NOMO-1 treated with DMSO at 0.1 percent for 48 hours (cell line): ENCODE measurements at regions not wholly inside any gene's neighbourhood (a gene's known extent, or its start where the extent isn't known, plus 50 kb on each side); places are given as distances from the start of the nearest gene placed in this dataset.
"Not testable (repeated sequence)": the region's sequence is repeated elsewhere in the genome, so short reads cannot be mapped to it uniquely, and the experiment has no call there.

Experiments
- DNase-seq: peaks from one replicate; lab custom pipeline; 2025; ENCODE audit not compliant: unreplicated experiment; lab: John Stamatoyannopoulos, UW

DNA sequence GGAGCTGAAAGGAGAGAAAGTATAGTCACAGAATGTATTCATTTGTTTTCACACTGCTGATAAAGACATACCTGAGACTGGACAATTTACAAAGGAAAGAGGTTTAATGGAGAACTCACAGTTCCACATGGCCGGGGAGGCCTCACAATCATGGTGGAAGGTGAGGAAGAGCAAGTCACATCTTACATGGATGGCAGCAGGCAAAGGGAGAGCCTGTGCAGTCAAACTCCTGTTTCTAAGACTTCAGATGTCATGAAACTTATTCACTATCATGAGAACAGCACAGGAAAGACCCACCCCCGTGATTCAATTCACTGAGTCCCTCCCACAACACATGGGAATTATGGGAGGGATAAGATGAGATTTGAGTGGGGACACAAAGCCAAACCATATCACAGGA lies 224.7 kb downstream of the LNPK start:
- not testable (repeated sequence) for DNase-seq

DNA sequence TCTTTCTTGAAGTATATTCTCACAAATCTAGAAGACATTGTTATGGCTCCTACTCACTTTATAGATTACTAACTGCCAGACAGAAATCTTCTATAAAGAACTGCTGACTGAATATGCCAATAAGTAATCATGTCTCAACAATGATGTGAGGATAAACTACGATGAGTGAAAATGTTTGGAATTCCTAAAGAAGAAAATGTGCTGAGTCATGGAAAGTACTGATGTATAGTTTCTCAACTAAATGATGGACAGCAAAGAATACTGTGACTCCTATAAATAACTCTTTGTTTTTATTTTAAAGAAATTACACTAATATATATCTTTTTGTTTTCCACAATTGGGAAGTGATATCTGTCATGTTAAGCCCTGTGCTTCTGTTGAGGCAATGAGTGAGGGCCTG lies 232.9 kb downstream of the LNPK start:
- DNase-seq = no peak

DNA sequence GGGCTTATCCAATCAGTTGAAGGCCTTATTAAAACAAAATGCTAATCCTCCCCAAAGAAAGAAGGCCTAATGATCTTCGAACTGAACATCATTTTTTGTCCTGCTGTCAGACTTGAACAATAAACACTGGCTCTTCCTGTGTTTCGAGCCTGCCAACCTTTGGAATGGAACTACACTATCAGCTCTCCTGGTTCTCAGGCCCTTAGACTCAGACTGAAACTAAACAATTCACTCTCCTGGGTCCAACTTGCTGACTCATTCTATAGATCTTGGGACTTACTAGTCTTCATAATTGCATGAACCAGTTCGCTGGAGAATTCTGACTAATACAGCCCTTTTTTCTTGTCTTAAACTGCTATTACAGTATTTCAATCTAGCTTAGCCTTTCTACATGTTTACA lies 235.2 kb downstream of the LNPK start:
- no peak for DNase-seq

DNA sequence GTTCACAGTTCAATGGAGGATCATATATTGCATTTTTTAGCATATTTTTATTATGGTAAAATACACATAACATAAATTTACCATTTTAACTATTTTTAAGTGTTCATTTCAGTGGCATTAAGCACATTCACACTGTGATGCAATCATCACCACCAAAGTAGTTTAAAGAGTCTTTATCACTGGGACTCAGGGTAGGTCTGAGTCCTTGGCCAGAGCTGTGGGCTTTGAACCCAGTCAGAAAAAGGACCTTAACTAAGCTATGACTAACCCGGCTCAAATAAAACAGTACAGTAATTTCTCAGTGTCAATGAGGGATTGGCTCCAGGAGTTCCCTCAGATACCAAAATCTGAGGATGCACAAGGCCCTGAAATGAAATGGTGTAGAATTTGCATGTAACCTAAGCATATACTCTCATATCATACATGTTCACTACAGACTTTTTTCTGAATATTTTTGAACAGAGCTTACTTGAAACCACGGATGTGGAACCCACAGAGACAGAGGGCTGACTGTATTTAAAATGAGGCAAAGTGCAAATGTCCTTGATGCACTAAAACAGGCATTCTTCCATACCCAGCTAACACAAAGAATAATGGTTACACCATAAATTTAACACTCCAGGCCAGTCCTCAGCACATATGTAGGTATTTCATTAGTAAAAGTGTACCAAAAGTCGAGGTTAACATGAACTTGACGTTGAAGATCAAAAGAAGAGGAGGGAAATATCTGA lies 246.2 kb downstream of the LNPK start:
- no peak for DNase-seq

DNA sequence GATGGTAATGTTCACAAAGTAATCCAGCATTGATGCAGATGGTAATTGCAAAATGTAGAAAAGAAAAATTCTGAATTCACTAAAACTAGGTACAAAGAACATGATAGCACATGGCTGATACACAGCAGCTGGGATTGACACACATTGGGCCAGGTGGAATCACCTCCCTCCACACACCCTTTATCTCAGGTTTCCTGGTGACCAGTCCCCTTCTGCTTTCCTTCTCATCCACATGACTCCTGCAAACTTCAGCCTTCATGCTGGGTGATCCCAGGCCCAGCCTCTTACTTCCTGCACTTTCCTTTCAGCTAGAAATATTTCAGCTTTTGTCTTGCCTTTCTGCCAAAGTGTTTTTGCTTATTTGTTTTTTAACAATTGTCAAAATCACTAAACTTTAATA lies 246.9 kb downstream of the LNPK start:
- no peak for DNase-seq

DNA sequence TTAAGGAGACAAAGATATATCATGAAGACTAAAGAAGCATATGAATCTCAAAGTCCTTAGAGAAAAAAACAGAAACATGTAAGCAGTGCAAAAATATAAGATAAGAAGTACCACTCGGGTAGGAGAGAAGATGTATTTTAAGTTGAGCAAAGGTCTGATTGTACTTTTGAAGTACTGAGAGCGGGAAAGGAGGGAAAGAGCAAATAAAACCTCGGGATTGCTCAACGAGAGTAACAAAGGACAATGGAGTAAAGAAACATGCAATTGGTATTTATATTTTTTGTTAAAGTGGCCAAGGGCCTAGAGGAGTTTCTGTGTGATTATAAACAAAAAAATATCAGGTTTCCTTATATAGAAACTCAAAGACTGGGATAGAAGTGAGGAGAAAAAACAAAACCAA lies 251.9 kb downstream of the LNPK start:
- DNase-seq = no peak

DNA sequence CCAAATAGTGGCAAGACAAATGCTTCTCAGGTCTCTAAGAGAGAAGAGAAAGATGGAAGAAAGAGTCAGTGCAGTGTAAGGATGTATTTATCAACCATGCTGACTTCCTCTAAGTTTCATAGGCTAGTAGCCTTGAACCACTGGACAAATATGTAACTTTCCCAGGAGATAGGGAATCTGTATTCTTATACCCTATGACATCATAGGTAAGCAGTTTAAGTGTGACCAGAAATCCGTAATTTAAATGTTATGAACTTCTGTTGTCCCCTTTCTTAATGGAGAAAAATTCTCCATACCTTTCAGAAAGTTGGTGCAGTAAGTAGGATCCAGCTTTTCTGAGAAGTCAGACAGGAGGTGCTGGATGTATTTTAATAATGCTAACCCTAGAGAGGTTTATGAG lies 256.2 kb downstream of the LNPK start:
- no peak for DNase-seq

DNA sequence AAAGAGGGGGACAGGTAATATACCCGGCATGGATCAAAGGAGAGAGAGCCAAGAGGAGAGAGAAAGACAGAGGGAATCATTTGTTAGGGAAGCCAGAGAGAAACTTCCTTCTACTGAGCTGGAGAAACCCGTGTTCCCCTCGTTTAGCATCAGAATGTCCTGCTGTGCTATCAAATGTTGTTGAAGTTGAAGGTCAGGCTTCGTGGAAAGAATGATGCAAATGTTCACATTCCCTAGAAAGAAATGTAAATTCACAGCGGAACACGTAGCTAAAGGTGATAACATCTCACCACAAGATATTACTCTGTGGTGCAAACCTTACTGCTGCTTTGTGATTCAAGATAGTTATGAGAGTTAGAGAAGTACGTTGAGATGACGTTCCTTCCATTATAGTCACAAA lies 258.1 kb downstream of the LNPK start:
- DNase-seq = no peak

DNA sequence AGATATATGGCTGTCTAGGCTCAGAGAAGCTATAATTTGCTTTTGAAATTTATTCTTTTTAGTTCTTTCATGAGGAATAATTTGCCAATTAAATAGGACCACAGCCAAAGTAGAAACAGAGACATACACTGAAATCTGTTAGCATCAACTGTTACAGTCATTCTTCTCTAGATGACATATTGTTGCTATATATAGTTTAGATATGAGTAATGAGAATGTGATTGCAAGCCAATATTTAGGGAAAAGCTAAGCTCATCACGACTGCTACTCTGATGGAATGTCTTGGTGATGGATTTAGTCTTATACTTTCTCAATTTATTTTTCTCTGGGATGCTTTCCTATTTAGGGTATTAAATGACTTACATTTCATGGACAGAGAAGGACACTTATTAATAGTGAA lies 259.1 kb downstream of the LNPK start:
- no peak for DNase-seq

DNA sequence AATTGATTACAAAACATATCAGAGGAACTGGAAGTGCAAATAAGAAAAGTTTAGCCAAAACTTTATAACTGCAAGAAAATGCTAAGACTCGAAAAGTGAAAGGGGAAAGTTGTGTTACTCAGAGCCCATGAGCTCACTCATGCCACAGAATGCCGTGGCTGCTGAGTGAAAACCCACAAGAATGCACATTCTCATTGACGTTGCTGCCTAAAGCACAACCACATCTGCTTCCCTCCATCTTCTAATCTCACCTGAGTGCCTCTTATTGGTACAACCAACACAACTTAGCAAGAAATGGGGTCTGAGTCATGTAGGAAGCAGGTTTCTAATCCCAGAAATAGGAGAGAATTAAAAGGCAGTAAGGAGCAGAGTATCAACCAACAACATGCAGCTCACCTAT lies 259.7 kb downstream of the LNPK start:
- DNase-seq = no peak

DNA sequence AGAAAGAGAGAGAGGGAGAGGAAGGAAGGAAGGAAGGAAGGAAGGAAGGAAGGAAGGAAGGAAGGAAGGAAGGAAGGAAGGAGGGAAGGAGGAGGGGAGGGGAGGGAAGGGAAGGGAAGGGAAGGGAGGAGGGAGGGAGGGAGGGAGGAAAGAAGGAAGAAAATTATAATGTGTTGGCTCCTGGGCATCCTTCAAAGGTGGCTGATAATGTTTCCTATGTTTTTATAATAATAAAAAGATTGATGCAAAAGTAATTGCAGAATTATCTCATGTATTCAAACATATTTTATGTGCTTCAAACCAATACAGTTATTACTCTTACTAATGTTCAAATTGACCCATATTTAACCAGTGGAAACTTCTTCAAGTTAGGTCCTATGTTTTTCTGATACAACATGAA lies 260.9 kb downstream of the LNPK start:
- no peak for DNase-seq

DNA sequence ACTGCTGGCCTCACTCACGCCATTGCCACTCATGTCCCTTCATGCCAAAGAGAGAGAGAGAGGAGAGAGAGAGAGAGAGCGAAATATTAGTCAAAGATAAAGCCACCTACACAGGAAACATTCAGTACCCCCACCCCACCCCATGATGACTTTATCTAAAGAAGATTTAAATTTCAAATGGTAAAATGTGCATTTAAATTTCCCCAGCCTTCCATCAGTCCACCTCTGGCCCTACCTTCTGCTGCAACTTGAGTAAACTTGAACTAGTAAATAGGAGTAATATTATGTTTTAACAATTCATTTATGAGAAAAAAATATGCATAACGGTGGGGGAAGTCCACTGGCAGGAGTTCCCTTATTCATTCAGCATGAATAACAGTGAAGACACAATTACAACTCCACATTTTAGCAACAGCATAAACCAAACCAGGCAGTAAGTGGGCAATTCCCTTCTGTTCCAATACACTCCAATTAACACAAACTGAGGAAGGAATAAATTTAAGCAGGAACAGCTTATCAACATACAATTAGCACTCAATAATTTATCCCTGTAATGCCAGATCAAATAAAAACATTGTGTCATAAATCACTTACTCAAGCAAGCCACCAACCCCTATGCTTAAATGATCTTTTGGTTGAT lies 264.2 kb downstream of the LNPK start:
- DNase-seq = no peak

DNA sequence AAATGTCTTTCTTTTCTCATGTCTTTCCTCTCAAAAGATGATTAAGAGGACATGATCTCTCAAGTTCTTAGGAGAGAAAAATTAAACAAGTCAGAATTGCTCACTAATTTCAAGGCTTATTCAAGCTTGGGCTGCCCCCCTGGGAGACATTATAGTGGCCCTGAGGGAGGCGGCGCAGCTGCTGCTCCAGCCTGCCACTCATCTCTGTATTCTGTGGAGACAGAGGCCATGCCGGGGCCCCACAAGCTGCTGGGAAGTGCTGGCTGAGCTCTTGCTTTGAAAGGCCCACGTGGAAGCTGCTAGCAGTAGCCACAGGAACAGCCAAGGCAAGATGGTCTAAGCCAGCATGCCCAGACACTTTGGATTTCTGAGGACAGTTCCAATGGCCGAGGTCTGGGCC lies 267.4 kb downstream of the LNPK start:
- DNase-seq = no peak

DNA sequence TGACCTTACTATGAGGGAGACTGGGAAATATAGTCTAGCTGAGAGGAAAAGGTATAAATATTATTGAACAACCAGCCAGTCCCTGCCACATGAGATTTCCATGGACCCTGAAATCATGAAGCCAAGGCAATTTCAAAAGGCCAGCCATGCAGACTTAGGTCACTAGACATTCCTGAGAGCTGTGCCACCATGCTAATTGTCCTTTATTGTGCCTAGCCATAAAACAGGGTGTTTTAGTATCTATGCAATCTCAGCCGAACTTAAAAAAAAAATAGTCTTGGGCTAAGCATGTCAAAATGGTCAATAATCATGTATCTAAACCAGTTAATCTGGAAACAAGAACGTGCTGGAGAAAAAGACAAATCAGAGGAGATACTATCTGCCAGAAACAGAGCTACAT lies 269.5 kb downstream of the LNPK start:
- DNase-seq = no peak

DNA sequence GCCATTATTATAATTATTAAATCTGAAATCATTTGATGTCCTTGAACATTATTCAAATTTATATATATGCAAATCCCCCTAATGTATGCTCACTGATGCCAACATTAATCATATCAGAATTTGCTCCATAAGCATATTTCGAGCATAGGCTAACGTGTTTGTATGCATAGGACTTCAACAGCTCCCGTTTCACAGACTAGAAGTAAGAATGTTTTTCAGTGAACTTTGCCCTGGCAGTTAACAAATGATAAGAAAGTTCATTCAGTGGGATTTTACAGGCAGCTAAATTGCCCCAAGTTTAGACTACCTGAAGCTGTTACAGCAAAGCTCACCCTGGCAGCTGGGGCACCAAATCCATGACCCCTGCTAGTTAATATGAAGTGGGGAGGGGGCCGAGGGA lies 272.0 kb downstream of the LNPK start:
- DNase-seq = no peak

DNA sequence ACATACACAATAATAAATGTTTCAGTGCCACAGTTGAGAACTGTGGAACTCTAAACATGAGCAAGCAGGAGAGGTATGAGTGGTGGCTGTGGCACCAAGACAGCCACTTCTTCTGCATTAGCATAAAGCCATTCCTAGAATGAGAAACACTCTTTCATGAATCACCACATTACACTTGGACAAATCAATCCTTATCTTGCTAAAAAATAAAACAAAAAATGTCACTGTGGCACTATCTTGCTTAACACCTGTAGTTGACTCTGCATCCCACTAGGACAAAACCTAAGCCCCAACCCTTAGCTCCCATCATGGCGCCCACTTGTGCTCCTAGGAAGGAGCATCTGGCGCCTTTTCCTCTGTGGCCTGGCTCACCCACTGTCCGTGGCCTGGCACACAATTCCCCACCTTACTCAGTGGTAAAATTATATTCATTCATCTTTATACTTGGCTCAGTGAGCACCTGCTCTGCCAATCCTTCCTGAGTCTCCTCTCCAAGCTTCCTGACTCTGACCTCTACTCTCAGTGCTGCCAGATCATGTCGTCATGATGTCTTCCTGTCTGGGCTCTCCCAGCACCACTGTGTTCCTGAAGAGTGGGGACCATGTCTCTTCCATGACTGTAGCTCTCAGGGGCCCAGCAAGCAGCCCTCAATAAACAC lies 272.9 kb downstream of the LNPK start:
- DNase-seq = no peak

DNA sequence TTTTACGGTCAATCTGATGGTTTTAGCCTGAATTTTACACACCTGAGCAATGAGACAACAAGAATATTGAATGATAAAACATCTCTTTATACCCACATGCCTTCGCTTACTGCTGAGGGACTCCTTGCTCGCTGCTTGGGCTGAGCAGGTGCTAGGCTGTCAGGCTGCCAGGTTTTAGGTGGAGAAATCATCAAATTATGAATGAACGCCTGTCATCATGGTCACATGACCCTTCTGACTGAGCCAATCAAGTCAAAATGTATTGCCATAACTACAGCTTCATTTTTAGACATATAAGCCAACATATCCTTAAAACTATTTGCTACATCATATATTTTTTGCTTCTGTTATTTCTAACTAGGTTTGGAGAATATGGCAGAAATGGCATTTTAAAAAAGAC lies 274.0 kb downstream of the LNPK start:
- DNase-seq = no peak

DNA sequence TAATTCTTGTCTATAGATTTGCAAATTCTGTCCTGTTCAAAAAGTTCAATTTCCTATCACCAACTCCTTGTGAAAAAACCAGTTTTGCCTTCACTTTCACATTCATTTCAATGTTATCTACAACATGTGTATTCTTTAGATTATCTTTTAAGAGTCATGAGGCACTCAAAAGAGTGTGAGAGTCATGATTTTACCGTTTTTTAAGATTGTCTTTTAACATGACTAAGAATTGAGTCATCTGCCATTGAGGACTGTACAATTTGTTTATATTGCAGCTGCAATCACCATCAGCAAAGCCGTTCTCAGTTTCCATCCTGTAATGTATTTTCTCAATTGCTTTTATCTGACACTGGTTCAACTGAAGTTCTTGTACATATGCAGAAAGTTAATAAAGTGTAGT lies 275.8 kb downstream of the LNPK start:
- no peak for DNase-seq

DNA sequence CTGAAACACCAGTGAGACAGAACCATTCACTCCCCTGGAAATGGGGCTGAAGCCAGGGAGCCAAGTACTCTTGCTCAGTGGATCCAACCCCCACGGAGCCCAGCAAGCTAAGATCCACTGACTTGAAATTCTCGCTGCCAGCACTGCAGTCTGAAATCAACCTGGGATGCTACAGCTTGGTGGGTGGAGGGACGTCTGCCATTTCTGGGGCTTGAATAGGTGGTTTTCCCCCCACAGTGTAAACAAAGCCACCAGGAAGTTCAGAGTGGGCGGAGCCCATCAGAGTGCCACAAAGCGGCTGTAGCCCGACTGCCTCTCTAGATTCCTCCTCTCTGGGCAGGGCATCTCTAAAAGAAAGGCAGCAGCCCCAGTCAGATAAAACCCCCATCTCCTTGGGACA lies 292.8 kb downstream of the LNPK start:
- DNase-seq = no peak

DNA sequence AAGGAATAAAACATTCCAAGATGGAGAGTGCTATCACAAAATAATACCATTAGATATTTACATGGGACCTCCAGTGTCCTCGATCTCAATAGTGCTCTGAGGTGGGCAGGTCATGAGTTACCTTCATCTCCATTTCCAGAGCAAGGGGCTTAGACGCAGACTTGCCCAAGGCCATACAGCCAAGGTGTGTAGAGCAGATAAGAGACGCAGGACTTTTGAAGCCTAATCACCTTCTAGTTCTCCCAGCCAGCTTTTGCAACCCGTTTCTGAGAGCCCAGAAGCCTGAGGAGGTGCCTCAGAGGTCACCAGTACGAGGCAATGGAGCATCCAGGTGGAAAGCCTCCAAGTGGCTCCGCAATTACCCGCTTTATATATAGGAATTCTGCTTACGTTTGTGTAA lies 294.7 kb downstream of the LNPK start:
- no peak for DNase-seq

DNA sequence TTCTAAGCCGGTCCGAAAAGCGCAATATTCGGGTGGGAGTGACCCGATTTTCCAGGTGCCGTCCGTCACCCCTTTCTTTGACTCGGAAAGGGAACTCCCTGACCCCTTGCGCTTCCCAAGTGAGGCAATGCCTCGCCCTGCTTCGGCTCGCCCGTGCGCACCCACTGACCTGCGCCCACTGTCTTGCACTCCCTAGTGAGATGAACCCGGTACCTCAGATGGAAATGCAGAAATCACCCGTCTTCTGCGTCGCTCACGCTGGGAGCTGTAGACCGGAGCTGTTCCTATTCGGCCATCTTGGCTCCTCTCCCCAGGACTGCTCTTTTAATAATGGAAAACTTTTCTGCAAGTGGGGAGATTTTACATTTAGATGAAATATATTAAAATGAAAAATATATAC lies 297.5 kb downstream of the LNPK start:
- not testable (repeated sequence) for DNase-seq

DNA sequence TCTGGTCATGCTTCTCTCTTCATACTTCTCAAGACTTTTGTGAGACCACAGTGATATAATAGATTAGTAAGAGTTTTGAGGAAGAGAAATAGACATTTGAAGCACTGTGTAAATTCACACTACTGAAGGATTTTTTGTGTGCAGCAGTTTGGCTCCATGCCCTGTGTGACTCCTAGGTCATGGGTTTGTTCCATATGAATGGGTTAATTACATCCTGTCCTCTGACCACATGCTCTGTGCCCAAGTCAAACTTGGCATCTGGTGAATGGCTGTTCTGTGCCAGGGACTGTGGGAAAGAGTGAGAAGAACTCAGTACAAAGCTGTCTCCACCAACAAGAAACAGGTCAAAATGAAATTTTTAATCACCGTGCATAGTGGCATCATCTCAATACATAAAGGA lies 304.0 kb downstream of the LNPK start:
- DNase-seq = no peak
